B cell (primary cell): ENCODE measurements at regions not wholly inside any gene's neighbourhood (a gene's known extent, or its start where the extent isn't known, plus 50 kb on each side); places are given as distances from the start of the nearest gene placed in this dataset.

Experiments used
- ATAC-seq: fragments of 200-7000 bp; cut with Tn5 transposase; one replicate; pipeline ENCODE4 v1.10.0; 2021; ENCODE audit warnings: low read depth, mild to moderate bottlenecking, moderate number of reproducible peaks, moderate library complexity
- CTCF ChIA-PET: fragments of 350-600 bp; sonication (Branson Sonifier 250); formaldehyde crosslinking; loops from one replicate; lab custom pipeline; 2021; ENCODE audit warnings: antibody characterized with exemption, inconsistent platforms; lab: Charles Lee
- POLR2A ChIA-PET: fragments of 350-600 bp; sonication (Branson Sonifier 250); formaldehyde crosslinking; loops from one replicate; lab custom pipeline; 2021; ENCODE audit warnings: antibody characterized with exemption; lab: Charles Lee
- DNase-seq: peaks from one replicate; pipeline ENCODE4 v3.0.0; 2013
- H2AFZ ChIP-seq: 2 replicates; pipeline ENCODE4 v1.6.1; 2012; ENCODE audit warnings: mild to moderate bottlenecking, low read depth, low read length; ENCODE audit not compliant: insufficient read depth, poor library complexity, severe bottlenecking
- H3K27ac ChIP-seq, 2 donors: 1 replicate in 1 of 2; 2 replicates in 1 of 2; pipeline ENCODE4 v1.5.1; 2012 to 2013; ENCODE audit warnings: low read length in 2 of 2, mild to moderate bottlenecking in 2 of 2, moderate library complexity in 1 of 2
- H3K27me3 ChIP-seq, 4 experiments: fragments of 200-600 bp in 1 of 4; sonication (generic) in 1 of 4; replicated peaks in 1 of 4; 1 replicate in 2 of 4; 2 replicates in 2 of 4; pipeline versions ENCODE4 v1.6.1 to v1.7.0; 2013 to 2016; ENCODE audit warnings: low read length in 3 of 4, mild to moderate bottlenecking in 2 of 4, mixed read lengths in 1 of 4, moderate library complexity in 1 of 4; ENCODE audit not compliant: insufficient read depth in 4 of 4, control insufficient read depth in 3 of 4; ENCODE audit errors: control extremely low read depth in 1 of 4
- H3K36me3 ChIP-seq, 2 experiments: replicated peaks in 1 of 2; 1 replicate in 1 of 2; 2 replicates in 1 of 2; pipeline versions ENCODE4 v1.6.1 to v1.7.1; 2013; ENCODE audit warnings: low read length in 1 of 2; ENCODE audit not compliant: insufficient read depth in 2 of 2, control insufficient read depth in 1 of 2; ENCODE audit errors: control extremely low read depth in 1 of 2, extremely low read depth in 1 of 2
- H3K4me1 ChIP-seq, 2 donors: fragments of 200-600 bp in 1 of 2; sonication (generic) in 1 of 2; 1 replicate in 1 of 2; 2 replicates in 1 of 2; pipeline versions ENCODE4 v1.5.1 to v1.6.1; 2013 to 2017; ENCODE audit warnings: low read length in 2 of 2; ENCODE audit not compliant: control insufficient read depth in 2 of 2, insufficient read depth in 2 of 2
- H3K4me2 ChIP-seq: replicated peaks from 2 replicates; pipeline ENCODE3; 2012; ENCODE audit warnings: mild to moderate bottlenecking, low read depth, low read length; ENCODE audit not compliant: poor library complexity, severe bottlenecking
- H3K4me3 ChIP-seq, 5 experiments: fragments of 200-600 bp in 1 of 5; sonication (generic) in 1 of 5; 1 replicate in 3 of 5; 2 replicates in 2 of 5; pipeline versions ENCODE4 v1.5.1 to v1.7.0; 2011 to 2016; ENCODE audit warnings: low read length in 4 of 5, mild to moderate bottlenecking in 4 of 5, low read depth in 2 of 5, control low read depth in 1 of 5, moderate library complexity in 1 of 5; ENCODE audit not compliant: insufficient read depth in 1 of 5; ENCODE audit errors: control extremely low read depth in 1 of 5, extremely low read depth in 1 of 5
- H3K79me2 ChIP-seq: fragments of 200-600 bp; sonication (generic); one replicate; pipeline ENCODE4 v1.6.0; 2016; ENCODE audit warnings: low read length; ENCODE audit not compliant: control insufficient read depth, insufficient read depth
- H3K9ac ChIP-seq: fragments of 200-600 bp; sonication (generic); 2 replicates; pipeline ENCODE4 v1.6.1; 2017; ENCODE audit warnings: mild to moderate bottlenecking, low read length, moderate library complexity
- H3K9me3 ChIP-seq, 3 donors: one replicate each; pipeline versions ENCODE4 v1.6.1 to v1.7.1; 2013; ENCODE audit warnings: low read length in 2 of 3; ENCODE audit not compliant: control insufficient read depth in 2 of 3, insufficient read depth in 1 of 3; ENCODE audit errors: control extremely low read depth in 1 of 3
- H4K20me1 ChIP-seq: 2 replicates; pipeline ENCODE4 v1.6.0; 2012; ENCODE audit warnings: mild to moderate bottlenecking, low read length; ENCODE audit not compliant: insufficient read depth, control insufficient read depth, poor library complexity, severe bottlenecking
- H3K27ac Mint-ChIP-seq: one replicate; pipeline ENCODE4 v1.8.0; 2021; ENCODE audit warnings: mixed read lengths
- H3K27me3 Mint-ChIP-seq: one replicate; pipeline ENCODE4 v1.8.0; 2021; ENCODE audit warnings: mixed read lengths
- H3K4me1 Mint-ChIP-seq: one replicate; pipeline ENCODE4 v1.8.0; 2021; ENCODE audit warnings: mixed read lengths
- H3K4me3 Mint-ChIP-seq: one replicate; pipeline ENCODE4 v1.8.0; 2021; ENCODE audit warnings: mixed read lengths
- H3K9me3 Mint-ChIP-seq: one replicate; pipeline ENCODE4 v1.8.0; 2022; ENCODE audit warnings: mixed read lengths; ENCODE audit not compliant: insufficient read depth
- EZH2 ChIP-seq: IDR thresholded peaks from 2 replicates; pipeline ENCODE4 v1.6.1; 2012; ENCODE audit warnings: borderline replicate concordance, low read depth, mild to moderate bottlenecking, moderate library complexity, low read length; ENCODE audit not compliant: insufficient read depth, poor library complexity, severe bottlenecking
- WGBS: methylation state at CpG from one replicate; pipeline ENCODE4 v1.1.5; 2013; ENCODE audit warnings: missing lambda C conversion rate; ENCODE audit not compliant: insufficient coverage; 5-methylcytosine and 5-hydroxymethylcytosine counted together
- intact Hi-C: fragments of 100-400 bp; cut with micrococcal nuclease; formaldehyde crosslinking; loops from one replicate; pipeline ENCODE4 v1.10.0; 2022
- TF ChIP-seq, protein P1 (sequence below): fragments of 200-600 bp; IDR thresholded peaks from one replicate; pipeline ENCODE4 v1.8.0; 2022; ENCODE audit warnings: antibody characterized with exemption, mild to moderate bottlenecking

DNA sequence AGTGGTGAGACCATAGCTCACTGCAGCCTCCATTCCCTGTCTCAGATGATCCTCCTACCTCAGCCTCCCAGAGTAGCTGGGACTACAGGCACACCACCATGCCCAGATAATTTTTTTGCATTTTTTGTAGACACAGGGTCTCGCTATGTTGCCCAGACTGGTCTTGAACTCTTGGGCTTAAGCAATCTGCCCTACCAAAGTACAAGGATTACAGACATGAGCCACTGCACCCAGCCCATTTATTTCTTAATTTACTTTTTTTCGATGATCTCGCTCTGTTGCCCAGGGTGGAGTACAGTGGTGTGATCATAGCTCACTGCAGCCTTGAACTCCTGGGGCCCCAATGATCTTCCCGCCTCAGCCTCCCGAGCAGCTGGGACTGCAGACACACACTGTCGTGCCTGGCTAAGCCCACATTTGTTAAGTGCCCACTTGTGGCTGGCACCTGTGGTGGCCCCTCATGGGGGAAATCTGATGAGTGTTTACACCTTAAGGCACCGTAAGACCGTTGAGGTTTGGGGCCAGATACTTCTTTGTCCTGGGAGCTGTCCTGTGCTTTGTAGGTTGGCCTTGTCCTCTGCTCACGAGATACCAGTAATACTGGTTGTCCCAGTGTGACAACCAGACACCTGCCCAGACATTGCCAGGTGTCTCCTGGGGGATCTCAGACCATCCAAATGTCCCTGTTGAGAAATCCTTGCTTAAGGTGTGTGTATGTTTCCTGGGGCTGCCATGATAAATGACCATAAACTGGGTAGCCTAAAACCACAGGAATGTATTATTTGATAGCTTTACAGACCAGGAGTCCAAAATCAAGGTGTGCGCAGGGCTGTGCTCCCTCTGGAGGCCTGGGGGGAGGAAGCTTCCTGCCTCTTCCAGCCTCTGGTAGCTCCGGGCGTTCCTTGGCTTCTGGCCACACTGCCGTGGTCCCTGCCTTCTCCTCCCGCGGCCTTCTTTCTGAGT lies 141.4 kb upstream of the GSE1 start:
- H3K4me1 Mint-ChIP-seq: no peaks in the 10 kb centered on the region
- peaks cover 31% of the 10 kb centered on the region for H3K27me3 Mint-ChIP-seq
- Histone ChIP-seq H3K9ac (no peak overlapping the region), H3K27ac (no peak overlapping the region), H3K4me1 (no peaks in the 10 kb centered on the region), H3K4me3 (no peak overlapping the region), H3K79me2 (no peaks in the 10 kb centered on the region), H3K4me2 (no peak overlapping the region), H3K27me3 (peaks cover 0 to 14% (median 0%) of the 10 kb centered on the region in 4 experiments), H3K36me3 (no peaks in the 10 kb centered on the region), H2AFZ (no peak overlapping the region), H3K9me3 (no peaks in the 10 kb centered on the region), H4K20me1 (no peaks in the 10 kb centered on the region)
- ATAC-seq (no peak), DNase-seq (no peak)
- H3K27ac Mint-ChIP-seq: no peak overlapping the region
- no peaks in the 10 kb centered on the region for H3K9me3 Mint-ChIP-seq
- TF ChIP-seq, protein P1, sequence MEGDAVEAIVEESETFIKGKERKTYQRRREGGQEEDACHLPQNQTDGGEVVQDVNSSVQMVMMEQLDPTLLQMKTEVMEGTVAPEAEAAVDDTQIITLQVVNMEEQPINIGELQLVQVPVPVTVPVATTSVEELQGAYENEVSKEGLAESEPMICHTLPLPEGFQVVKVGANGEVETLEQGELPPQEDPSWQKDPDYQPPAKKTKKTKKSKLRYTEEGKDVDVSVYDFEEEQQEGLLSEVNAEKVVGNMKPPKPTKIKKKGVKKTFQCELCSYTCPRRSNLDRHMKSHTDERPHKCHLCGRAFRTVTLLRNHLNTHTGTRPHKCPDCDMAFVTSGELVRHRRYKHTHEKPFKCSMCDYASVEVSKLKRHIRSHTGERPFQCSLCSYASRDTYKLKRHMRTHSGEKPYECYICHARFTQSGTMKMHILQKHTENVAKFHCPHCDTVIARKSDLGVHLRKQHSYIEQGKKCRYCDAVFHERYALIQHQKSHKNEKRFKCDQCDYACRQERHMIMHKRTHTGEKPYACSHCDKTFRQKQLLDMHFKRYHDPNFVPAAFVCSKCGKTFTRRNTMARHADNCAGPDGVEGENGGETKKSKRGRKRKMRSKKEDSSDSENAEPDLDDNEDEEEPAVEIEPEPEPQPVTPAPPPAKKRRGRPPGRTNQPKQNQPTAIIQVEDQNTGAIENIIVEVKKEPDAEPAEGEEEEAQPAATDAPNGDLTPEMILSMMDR: no peak
- H3K4me3 Mint-ChIP-seq: no peak overlapping the region
- ChIA-PET POLR2A (no interaction called here), CTCF (interaction anchor here (1.1 kb wide), 1 partner anchor 20 kb away, joined by 3 read pairs; no protein-coding TSS in a partner anchor)
- 55% methylated on average over 14 of the region's 15 CpGs for WGBS
- intact Hi-C loops: no loop called here

DNA sequence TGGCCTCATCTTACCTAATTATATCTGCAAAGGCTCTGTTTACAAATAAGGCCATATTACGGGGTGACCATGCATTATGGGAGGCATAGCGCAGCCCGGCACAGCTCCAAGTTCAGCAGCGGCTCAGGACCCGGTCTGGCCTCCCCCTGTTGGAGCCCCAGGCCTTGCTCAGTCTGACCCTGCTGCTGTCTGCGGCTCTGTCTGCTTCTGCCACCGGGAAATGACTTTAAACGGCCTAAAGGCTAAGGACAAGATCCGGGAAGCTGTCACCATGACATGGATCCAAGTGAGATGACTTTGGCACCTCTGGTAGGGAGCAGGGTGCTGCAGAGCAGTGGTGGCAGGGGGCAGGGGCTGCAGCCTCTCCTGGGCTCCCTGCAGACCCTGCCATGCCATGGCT lies 140.6 kb upstream of the GSE1 start:
- Mint-ChIP-seq H3K27me3 (peaks cover 28% of the 10 kb centered on the region), H3K27ac (no peak overlapping the region), H3K4me3 (no peak overlapping the region), H3K9me3 (no peaks in the 10 kb centered on the region), H3K4me1 (no peaks in the 10 kb centered on the region)
- no peak for ATAC-seq
- H3K79me2 ChIP-seq: no peaks in the 10 kb centered on the region
- no peak overlapping the region for H2AFZ ChIP-seq
- TF ChIP-seq, protein P1: no peak
- no peak for TF ChIP-seq EZH2
- WGBS: 90% methylated on average over 9 of the region's 9 CpGs
- no peaks in the 10 kb centered on the region for H3K9me3 ChIP-seq
- intact Hi-C loops: no loop called here
- POLR2A ChIA-PET: no interaction called here
- CTCF ChIA-PET: no interaction called here
- H3K27me3 ChIP-seq: peaks cover 0 to 14% (median 0%) of the 10 kb centered on the region in 4 experiments
- H3K4me3 ChIP-seq: no peak overlapping the region
- no peak for DNase-seq
- H3K36me3 ChIP-seq: no peaks in the 10 kb centered on the region
- H4K20me1 ChIP-seq: no peaks in the 10 kb centered on the region
- H3K4me2 ChIP-seq: no peak overlapping the region
- H3K9ac ChIP-seq: no peak overlapping the region
- H3K4me1 ChIP-seq: no peaks in the 10 kb centered on the region
- H3K27ac ChIP-seq: no peak overlapping the region
